ENCODE measurements at regions not wholly inside any gene's neighbourhood (a gene's known extent, or its start where the extent isn't known, plus 50 kb on each side); places are given as distances from the start of the nearest gene placed in this dataset.

GRCh38 chr12:131428091-131428685, 282.7 kb upstream of the SFSWAP start:
- TF ChIP-seq, protein P1, sequence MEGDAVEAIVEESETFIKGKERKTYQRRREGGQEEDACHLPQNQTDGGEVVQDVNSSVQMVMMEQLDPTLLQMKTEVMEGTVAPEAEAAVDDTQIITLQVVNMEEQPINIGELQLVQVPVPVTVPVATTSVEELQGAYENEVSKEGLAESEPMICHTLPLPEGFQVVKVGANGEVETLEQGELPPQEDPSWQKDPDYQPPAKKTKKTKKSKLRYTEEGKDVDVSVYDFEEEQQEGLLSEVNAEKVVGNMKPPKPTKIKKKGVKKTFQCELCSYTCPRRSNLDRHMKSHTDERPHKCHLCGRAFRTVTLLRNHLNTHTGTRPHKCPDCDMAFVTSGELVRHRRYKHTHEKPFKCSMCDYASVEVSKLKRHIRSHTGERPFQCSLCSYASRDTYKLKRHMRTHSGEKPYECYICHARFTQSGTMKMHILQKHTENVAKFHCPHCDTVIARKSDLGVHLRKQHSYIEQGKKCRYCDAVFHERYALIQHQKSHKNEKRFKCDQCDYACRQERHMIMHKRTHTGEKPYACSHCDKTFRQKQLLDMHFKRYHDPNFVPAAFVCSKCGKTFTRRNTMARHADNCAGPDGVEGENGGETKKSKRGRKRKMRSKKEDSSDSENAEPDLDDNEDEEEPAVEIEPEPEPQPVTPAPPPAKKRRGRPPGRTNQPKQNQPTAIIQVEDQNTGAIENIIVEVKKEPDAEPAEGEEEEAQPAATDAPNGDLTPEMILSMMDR (IDR thresholded peaks at IDR 0.05; ENCODE audit: low read depth, low read length), result no peak
- TF ChIP-seq POLR2A (IDR thresholded peaks at IDR 0.05; ENCODE audit: extremely low read depth, insufficient read length) (no peak), MYC (IDR thresholded peaks at IDR 0.05; ENCODE audit: low read depth, low read length) (no peak)

All from NB4 (cell line).